ENCODE measurements at regions not wholly inside any gene's neighbourhood (a gene's known extent, or its start where the extent isn't known, plus 50 kb on each side); places are given as distances from the start of the nearest gene placed in this dataset.

- TF ChIP-seq YY1 (IDR thresholded peaks at IDR 0.05; ENCODE audit: insufficient read depth, insufficient read length) (no peak), ZNF274 (IDR thresholded peaks at IDR 0.05; ENCODE audit: low read depth, low read length) (no peak)
Measured at GRCh38 chr13:64057372-64058020, 2641.8 kb upstream of the PCDH20 start.
